VCaP (cell line): ENCODE measurements at regions not wholly inside any gene's neighbourhood (a gene's known extent, or its start where the extent isn't known, plus 50 kb on each side); places are given as distances from the start of the nearest gene placed in this dataset.
A peak's percentile ranks its signal among the peaks of the same experiment; 100 is the strongest.

Experiments used
- H3K27ac ChIP-seq: fragments of 450-650 bp; 2 replicates; pipeline ENCODE4 v1.5.1; 2017
- CTCF ChIP-seq: fragments of 450-650 bp; conservative IDR thresholded peaks from 2 replicates; pipeline ENCODE4 v1.5.1; 2017; ENCODE audit warnings: mild to moderate bottlenecking, moderate library complexity

- H3K27ac ChIP-seq: no peak overlapping the region
- TF ChIP-seq CTCF: no peak
Measured at GRCh38 chr22:26912655-26913345, 255.4 kb downstream of the MIAT start.

- H3K27ac ChIP-seq: peak overlapping the region; percentile 19; the same call in 1 of the 2 replicates
- no peak for TF ChIP-seq CTCF
Measured at GRCh38 chr22:26914519-26915185, 257.3 kb downstream of the MIAT start.

GRCh38 chr22:26916236-26916635, 258.8 kb downstream of the MIAT start:
- no peak for TF ChIP-seq CTCF
- H3K27ac ChIP-seq: no peak overlapping the region

GRCh38 chr22:26918226-26918625, 260.8 kb downstream of the MIAT start:
- H3K27ac ChIP-seq: no peak overlapping the region
- no peak for TF ChIP-seq CTCF

- H3K27ac ChIP-seq: no peak overlapping the region
- TF ChIP-seq CTCF: no peak
Measured at GRCh38 chr22:26921726-26922125, 264.3 kb downstream of the MIAT start.

- H3K27ac ChIP-seq: no peak overlapping the region
- no peak for TF ChIP-seq CTCF
Measured at GRCh38 chr22:26922806-26923205, 265.4 kb downstream of the MIAT start.

GRCh38 chr22:26923531-26923930, 266.1 kb downstream of the MIAT start:
- TF ChIP-seq CTCF: no peak
- H3K27ac ChIP-seq: no peak overlapping the region
